SIG-M5 treated with dmso at 0.1 percent for 504 hours (cell line): ENCODE measurements at regions not wholly inside any gene's neighbourhood (a gene's known extent, or its start where the extent isn't known, plus 50 kb on each side); places are given as distances from the start of the nearest gene placed in this dataset.
"Not testable (repeated sequence)": the region's sequence is repeated elsewhere in the genome, so short reads cannot be mapped to it uniquely, and the experiment has no call there.

ENCODE experiments used
- DNase-seq: peaks from one replicate; lab custom pipeline; 2025; ENCODE audit not compliant: unreplicated experiment; lab: John Stamatoyannopoulos, UW

DNA sequence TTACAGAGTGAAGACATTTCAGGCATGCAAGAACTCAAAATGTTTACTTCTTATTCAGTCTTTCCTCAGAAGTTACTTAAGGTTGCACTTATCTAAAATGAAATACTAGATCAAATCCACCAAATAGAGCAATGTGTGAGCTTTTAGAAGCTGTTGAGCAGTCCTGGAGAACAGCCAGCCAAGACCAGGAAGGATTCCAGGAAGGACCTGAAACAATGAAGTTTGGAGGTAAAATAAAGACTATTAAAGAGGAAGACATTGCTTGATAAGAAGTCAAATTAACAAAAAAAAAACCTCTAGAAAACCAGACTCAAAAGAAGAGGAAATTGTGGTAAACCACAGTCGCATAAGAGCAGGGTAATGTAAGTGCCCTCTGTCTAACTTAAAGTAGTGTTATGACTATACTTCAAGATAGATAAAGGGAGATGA, 156.2 kb upstream of the S1PR3 start:
- peak; percentile 86 for DNase-seq

DNA sequence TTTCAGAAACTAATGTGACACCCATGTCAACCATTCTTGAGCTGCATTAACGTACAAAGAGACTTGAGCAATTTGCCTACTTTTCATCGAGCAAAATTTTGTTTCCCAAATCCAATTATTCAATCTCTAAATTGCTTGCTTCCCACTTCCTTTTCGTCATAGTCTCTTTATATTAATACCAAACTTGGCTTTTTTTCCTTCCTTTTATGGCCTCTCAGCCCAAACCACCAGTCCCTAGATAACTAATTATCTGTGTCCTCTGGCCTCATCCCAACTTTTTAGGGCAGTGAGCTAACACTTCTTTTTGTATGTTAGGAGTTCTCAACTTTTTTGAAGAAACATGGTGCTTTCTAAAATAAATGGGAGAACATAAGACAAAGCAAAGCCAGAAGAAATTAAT, 155.5 kb upstream of the S1PR3 start:
- no peak for DNase-seq

DNA sequence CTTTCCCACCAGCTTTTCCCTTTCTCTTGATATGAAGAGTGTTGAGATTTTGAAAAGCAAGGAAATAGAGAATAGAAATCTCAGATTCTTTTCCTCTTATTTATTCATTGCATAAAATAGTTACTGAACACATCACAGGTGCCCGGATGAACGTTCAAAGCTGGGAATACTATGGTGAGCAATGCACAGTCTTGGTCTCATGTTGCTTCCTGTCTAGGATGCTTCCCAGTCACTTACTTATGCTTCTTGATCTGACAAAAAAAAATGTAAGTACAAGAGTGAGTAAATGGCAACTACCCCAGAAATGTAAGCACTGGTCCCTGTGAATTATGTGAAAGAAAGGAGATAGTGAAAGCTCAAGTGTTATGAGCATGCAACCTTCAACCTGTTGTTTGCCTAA, 153.5 kb upstream of the S1PR3 start:
- DNase-seq = no peak

DNA sequence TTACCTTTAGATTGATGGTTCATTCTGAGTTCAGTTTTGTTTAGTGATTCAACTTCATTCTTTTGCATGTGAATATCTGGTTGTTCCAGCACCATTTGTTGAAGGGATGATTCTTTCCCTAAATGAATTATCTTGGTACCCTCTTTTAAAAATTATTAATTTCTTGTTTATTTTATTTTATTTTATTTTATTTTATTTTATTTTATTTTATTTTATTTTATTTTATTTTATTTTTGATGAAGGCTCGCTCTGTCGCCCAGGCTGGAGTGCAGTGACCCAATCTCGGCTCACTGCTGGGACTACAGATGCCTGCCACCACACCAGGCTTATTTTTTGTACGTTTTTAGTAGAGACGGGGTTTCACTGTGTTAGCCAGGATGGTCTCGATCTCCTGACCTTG, 141.4 kb upstream of the S1PR3 start:
- DNase-seq = not testable (repeated sequence)

DNA sequence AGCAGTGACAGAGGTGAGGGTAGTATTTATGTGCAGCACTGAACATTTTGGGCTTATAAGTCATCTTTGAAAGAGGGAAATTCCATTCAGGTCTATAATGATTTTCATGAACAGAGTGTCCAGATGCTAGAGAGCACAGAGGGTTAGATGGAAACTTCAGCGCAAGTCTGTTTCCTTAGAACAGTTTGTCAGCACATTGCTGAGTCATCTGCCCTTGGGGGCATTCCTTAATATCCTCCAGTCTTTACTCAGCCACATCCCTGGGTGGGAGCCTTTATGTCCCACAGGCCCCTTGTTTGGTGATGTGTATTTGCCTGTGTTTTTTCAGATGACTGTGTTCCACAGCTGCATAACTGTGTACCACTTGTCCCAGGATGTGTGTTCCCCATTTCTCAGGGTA, 138.5 kb upstream of the S1PR3 start:
- peak; percentile 17 for DNase-seq

DNA sequence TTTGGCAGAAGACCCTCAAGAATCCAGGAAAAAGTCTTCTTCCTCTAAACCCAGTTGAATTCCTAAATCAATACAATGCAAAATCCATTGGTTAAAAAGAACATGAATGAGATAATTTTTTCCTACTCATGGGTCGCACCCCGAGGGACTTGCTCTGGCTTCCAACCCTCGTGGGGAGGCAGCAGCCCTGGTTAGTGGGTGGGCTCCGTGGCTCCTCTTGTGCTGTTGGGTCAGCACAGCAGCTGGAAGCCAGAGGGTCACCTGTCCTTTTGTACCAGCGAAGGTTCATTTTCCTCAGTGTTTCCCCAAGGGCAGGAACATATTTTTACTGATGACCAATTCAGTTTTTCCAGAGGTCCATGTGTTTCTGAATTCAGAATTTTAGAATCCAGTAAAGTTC, 120.6 kb upstream of the S1PR3 start:
- no peak for DNase-seq

DNA sequence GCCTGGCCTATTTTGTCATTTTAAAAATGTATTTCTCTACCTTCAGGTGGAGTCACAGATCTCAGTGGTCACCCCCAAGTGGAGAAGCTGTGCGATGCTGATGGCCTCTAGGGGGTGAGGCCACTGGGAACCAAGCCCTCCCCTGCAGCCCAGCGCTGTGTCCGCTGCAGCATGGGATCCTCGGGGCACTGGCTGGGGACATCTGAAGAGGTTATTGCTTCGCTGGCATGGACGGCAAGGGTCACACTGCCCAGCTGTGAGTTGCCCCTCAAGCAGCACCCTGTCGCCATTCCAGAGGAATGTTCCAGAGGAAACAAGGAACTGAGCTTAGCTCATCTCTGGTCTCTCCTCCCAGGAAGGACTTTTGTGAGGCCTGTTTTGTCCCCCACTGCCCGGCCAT, 119.6 kb upstream of the S1PR3 start:
- DNase-seq = no peak

DNA sequence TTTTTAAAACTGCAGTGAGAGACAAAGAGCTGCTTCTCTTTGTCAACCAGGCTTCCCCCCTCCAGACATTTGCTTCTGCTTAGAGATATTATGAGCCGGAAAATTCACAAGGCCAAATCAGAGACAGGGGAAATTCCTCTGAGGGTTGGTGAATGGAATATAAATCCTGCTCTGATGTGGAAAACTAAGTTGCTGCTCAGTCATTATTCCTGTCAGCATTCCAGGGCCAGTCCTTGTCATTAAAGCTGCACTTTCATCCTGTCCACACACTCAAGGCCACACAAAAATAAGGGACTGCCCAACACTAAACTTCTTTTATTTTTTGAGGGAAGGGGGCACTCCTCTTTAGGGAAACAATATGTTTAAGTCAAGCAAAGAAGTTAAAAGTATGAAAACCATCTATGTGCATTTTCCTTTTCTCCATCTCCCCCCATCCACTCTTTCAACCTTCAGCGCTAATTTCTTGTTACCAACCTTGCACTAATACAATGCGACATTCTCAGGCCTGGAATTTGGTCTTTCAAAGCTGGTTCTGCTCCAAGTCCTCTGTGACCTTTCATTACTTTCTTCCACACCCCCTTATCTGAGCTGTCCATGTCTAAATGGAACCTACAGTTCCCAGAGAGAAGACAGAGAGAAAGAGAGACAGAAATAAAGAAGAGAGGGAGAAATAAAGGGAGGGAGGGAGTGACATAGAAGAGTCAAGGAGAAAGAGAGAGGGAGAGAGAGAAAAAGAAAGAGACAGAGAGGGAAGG, 118.9 kb upstream of the S1PR3 start:
- DNase-seq = no peak

DNA sequence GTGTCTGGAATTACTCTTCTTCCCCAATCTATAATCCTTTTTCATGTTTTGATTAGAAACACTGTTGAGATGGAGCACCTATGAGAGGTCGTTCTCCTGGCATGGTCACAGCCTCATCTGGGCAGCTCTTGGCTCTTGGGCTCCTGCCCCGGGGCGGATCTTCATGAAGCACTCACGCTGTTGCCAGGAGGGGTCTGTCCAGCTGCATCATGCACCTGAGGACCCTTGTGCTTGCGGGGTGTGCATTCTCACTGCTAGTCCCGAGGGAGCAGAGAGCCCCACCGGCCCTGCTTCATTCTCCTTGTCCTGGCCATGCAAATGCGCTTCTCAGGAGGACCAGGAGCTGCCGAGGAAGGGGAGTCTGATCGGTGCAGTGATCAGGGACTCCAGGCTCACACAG, 117.6 kb upstream of the S1PR3 start:
- DNase-seq = no peak

DNA sequence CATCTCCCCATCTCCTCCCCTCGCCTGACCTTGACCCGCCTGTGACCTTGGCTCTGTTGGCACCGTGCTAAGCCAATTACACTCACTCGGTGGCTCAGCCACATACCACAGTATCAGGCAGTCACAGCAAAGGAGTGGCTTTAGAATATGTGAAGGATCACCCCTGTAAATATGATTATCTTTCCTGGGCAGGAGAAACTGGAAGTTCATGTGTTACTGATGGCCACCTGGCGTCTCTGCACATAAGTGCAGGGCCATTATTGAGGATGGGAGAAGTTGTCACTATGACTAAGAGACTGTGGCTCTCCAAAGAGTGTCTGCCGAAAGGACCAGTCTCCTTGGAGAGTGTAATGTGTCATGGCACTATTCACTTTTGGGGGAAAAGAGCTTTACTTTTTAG, 116.9 kb upstream of the S1PR3 start:
- DNase-seq = peak; percentile 21

DNA sequence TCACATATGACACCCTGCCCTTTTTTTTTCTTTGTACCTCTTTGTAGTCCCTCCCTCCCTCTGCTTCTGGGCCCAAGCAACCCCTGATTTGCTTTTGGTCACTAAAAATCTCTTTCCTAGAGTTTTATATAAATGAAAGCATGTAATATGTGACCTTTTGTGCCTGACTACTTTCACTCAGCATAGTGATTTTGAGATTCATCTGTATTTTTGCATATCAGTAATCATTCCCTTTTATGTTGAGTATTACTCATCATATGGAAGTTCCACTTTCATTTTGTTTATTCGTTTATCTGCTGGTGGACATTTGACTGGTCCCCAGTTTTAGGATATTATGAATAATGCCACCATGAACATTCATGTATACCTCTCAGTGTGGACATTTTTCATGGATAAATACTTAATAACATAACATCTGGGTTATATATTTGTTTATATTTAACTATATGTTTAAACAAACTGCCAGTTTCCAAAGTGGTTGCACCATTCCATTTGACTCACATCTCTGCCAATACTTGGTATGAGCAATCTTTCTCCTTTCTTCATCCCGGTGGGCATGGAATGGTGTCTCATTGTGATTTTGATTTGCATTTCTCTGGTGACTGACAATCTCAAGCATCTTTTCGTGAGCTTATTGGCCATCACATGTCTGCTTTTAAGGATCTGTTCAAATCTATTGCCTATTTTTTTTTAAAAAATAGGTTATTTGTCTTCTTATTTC, 115.7 kb upstream of the S1PR3 start:
- DNase-seq = no peak

DNA sequence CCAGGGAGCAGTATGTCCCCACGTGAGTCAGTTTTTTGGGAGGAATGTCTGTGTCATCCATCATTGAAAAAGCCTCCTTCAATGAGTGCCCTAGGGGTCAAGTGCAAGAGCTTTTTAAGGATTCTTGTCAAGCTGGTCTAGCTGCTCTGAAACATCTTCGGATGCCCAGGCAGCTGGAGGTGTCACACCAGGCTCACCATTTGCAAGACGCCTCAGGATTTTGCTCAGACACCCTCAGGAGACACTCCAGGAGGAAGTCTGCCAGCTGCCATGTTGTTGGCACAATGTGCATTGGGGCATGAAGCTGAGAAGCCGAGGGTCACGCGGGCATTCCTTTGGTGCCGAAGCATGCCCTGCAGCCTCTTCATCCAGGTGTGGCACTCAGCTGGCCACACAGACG, 111.1 kb upstream of the S1PR3 start:
- DNase-seq = no peak

DNA sequence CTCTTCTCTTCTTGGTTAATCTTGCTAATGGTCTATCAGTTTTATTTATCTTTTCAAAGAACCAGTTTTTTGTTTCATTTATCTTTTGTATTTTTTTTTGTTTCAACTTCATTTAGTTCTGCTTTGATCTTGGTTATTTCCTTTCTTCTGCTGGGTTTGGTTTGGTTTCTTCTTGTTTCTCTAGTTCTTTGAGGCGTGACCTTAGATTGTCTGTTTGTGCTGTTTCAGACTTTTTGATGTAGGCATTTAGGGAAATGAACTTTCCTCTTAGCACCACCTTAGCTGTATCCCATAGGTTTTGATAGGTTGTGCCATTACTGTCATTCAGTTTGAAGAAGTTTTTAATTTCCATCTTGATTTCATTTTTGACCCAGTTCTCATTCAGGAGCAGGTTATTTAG, 107.0 kb upstream of the S1PR3 start:
- not testable (repeated sequence) for DNase-seq

DNA sequence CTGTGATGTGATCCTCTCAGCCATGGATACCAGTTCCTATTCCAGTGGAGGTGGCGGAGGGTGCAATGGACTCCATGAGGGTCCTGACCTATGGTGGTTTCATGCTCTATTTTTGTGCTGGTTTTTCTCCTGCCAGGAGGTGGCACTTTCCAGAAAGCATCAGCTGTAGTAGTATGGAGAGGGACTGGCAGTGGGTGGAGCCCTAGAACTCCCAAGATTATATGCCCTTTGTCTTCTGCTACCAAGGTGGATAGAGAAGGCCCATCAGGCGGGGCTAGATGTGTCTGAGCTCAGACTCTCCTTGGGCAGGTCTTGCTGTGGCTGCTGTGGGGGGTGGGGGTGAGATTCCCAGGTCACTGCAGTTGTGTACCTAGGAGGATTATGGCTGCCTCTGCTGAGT, 104.5 kb upstream of the S1PR3 start:
- peak; percentile 3 for DNase-seq

DNA sequence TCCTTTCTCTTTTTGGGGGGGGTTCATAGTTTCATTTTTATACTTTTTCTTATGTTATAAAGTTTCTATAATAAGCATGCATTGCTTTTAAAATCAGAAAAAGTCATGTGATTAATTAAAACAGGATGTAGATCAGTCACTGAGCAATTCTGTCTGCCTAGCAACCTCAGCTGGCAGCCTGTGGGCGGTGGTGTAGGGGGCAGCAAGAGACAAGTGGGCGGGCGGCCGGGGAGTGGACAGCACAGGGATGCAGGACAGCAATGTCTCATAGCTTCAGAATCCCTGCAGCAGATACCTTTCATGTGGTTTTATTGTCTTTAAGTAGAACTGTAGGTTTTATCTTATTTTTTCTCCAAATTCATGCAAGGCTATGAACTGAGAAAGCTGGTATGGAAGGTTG, 101.9 kb upstream of the S1PR3 start:
- DNase-seq = no peak

DNA sequence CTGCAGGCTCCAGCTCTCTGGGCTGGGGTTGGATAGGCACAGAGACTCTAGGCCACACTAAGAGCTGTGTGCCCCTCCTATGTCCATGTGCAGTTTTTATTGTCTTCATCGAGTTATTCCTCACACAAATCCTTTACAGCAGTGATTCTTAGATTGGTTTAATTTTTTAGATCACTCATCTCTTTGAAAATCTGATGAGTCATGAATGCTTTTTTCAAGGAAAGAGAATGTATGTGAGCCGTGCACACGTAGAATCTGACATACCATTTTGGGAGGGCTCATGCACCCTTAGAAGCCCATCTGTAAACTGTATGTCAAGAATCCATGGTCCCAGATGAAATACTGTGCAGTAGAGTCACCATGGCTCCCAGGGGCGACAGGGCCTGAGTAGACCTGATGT, 100.7 kb upstream of the S1PR3 start:
- no peak for DNase-seq

DNA sequence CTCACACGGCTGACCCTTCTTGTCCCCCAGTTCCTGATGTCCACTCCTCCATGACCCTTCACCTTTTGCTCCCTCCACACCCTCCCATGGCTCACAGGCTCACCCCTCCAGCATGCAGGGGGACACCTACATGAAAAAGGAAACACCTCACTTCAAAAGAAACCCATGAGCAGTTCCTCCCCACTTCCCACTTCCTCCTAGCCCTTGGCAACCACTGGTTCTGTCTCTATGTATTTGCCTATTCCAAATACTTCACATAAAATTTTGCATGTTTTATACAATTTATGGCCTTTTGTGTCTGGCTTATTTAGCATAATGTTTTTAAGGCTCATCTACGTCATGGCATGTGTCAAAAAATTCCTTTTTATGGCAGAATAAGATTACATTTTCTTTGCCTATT, 100.2 kb upstream of the S1PR3 start:
- DNase-seq = no peak

DNA sequence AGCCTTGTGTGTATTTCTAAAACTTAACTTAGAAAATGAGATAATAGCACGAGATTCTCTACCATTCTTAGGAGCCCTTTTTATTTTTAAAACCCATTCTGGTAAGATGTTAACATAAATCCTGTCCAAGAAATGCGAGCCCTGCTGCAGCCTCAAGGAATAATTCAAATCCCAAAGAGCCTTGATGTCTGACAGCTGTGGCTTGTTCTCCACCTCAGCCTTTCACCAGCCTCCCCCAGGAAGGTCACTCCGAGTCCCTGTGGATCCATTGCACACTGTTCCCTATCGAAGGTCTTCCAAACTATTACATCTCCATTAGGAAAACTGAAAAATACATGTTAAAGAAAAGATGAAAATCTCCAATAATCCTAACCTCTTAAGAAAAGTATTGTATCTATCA, 98.5 kb upstream of the S1PR3 start:
- no peak for DNase-seq

DNA sequence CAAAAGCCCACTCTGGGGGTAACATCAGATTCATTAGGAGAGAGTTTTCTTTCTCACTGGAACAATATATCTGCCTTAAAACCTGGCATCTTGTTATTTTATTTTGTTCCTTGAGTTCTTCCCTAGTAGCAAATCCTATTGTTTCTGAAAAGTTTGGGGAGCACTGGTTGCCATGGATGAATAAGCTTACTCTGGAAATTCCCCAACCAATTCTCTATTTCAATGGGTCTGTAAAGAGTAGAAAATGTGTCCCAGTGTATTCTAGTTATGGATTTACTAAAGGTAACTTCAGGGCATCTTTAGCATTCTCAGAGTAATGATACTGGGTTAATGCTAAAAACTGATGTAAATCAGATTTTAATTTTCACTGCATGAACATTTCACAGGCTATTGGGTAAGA, 94.2 kb upstream of the S1PR3 start:
- DNase-seq = no peak

DNA sequence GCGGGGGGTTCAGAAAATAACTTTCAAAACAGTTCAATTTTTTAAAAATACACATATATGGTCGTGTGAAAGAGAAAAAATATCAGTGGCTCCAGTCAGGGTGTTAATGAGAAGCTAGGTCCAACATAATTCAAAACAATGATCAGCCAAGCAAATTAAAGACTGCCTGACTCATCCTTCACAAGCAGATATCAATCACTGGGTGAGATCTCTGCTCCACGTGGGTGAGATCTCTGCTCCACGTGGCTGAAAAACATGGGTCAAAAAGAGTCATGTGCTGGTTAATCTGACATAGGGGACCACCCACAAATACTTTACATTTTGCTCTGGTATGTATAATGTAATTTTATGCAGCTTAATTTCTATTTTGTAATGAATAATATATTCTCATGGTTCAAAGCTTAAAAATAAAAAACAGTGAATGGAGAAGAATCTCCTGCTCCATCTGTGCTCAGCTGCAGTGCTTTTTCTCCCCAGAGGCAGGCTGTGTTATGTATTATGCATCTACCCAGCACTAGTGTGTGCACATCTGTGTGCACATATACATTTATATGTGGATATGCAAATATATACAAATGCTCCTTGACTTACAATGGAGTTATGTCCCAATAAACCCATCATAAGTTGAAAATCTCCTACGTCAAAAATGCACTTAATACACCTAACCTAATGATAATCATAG, 93.1 kb upstream of the S1PR3 start:
- no peak for DNase-seq

DNA sequence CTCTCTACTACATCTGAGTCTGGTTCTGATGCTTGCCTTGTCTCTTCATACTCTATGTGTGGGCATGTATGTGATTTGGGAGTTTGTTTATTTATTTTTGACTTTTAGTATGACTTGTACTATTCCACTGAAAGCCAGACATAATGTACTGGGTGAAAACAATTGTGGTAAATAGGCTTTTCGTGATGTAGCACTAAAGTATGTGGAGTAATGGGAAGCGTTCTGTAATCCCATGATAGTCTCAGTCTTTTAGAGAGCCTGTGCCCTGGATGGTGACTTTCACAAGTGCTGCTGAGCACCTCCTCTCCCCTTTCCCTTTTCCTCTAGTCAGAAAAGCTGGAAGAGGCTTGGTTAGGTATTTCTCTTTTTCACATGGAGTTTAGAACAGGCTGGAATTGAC, 85.8 kb upstream of the S1PR3 start:
- no peak for DNase-seq

DNA sequence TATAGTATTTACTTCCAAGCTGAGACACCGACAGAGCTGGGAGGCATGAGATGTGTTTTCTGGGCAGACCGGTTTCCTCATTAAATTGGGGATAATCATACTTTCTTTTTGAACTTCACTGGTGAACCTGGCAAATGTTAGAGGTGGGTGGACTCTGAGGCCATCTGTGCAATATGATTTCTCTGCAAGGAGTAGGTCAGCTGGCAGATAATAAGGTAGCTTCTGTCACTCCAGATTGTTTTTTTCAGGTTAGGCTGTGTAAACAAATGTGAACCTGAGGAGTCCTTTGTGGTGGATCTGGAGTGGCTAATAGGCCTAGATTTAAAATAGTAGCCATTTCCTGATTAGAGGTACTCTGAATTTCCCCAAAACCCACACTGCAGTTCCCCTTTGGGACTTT, 75.4 kb upstream of the S1PR3 start:
- DNase-seq = no peak
